Uterus (tissue), 3 donors: ENCODE measurements at regions not wholly inside any gene's neighbourhood (a gene's known extent, or its start where the extent isn't known, plus 50 kb on each side); places are given as distances from the start of the nearest gene placed in this dataset.
A peak's percentile ranks its signal among the peaks of the same experiment; 100 is the strongest.

Experiments
- DNase-seq, 2 donors: peaks; one replicate each; pipeline ENCODE4 v3.0.0-alpha.2; 2019 to 2020
- H3K27ac ChIP-seq, 2 donors: fragments of 200-600 bp; sonication (generic); 1 replicate in 1 of 2; 2 replicates in 1 of 2; pipeline ENCODE4 v1.5.1; 2016 to 2018
- H3K27me3 ChIP-seq, 2 donors: fragments of 200-600 bp; sonication (generic); one replicate each; pipeline ENCODE4 v1.5.1; 2018 to 2019; ENCODE audit warnings: control low read depth in 1 of 2
- H3K36me3 ChIP-seq, 2 donors: fragments of 200-600 bp; sonication (generic); one replicate each; pipeline ENCODE4 v1.5.1; 2019; ENCODE audit warnings: control low read depth in 1 of 2
- H3K4me1 ChIP-seq, 2 donors: fragments of 200-600 bp; sonication (generic); one replicate each; pipeline ENCODE4 v1.5.1; 2018 to 2019; ENCODE audit warnings: control low read depth in 1 of 2
- H3K4me3 ChIP-seq, 2 donors: fragments of 200-600 bp; sonication (generic); 1 replicate in 1 of 2; 2 replicates in 1 of 2; pipeline ENCODE4 v1.5.1; 2018 to 2019; ENCODE audit warnings: mild to moderate bottlenecking in 1 of 2
- H3K9me3 ChIP-seq, 2 donors: fragments of 200-600 bp; sonication (generic); one replicate each; pipeline ENCODE4 v1.5.1; 2019; ENCODE audit warnings: control low read depth in 1 of 2
- POLR2A ChIP-seq, 2 donors: fragments of 450-650 bp; IDR thresholded peaks; one replicate each; pipeline ENCODE4 v1.6.1; 2016; ENCODE audit warnings: antibody characterized with exemption in 2 of 2, mild to moderate bottlenecking in 1 of 2, moderate library complexity in 1 of 2
- intact Hi-C: fragments of 100-400 bp; cut with DNase I; formaldehyde crosslinking; loops from one replicate; pipeline ENCODE4 v1.15.1; 2023; ENCODE audit warnings: low total_unique reads
- TF ChIP-seq, protein P1 (sequence below), 4 experiments: fragments of 200-600 bp in 2 of 4; fragments of 450-650 bp in 2 of 4; sonication (generic) in 2 of 4; IDR thresholded peaks; one replicate each; pipeline ENCODE4 v1.5.1; 2016 to 2019; ENCODE audit warnings: antibody characterized with exemption in 4 of 4, mild to moderate bottlenecking in 2 of 4, moderate library complexity in 1 of 4
- donor health status: DM: yes; HTN: yes; CAD: no.

DNA sequence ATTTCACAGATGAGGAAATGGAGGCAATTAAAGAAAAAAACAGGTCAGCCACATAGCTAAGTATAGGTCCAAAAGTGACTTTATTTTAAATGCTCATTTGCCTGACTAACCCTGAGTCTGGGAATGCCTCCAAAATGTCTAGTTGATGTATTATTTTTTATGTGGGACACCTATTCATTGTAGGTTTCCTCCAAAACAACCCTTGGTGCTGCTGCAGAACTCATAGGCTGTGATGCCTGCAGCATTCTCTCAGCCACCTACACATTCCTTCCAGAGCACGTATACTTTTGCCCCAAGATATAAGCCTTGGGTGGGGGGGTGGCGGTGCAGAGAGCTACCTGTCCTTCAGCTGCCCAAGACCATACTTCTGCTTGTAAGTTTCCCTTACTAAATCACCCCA, 77.4 kb downstream of the MSX2 start:
- intact Hi-C loops, result no loop called here
- Histone ChIP-seq H3K27me3 (no peaks in the 10 kb centered on the region), H3K36me3 (no peaks in the 10 kb centered on the region), H3K27ac (peak overlapping the region in 1 of 2 donors; percentile 10), H3K9me3 (no peaks in the 10 kb centered on the region), H3K4me3 (no peak overlapping the region), H3K4me1 (no peaks in the 10 kb centered on the region)
- no peak for TF ChIP-seq POLR2A (IDR thresholded peaks at IDR 0.05)
- TF ChIP-seq, protein P1, sequence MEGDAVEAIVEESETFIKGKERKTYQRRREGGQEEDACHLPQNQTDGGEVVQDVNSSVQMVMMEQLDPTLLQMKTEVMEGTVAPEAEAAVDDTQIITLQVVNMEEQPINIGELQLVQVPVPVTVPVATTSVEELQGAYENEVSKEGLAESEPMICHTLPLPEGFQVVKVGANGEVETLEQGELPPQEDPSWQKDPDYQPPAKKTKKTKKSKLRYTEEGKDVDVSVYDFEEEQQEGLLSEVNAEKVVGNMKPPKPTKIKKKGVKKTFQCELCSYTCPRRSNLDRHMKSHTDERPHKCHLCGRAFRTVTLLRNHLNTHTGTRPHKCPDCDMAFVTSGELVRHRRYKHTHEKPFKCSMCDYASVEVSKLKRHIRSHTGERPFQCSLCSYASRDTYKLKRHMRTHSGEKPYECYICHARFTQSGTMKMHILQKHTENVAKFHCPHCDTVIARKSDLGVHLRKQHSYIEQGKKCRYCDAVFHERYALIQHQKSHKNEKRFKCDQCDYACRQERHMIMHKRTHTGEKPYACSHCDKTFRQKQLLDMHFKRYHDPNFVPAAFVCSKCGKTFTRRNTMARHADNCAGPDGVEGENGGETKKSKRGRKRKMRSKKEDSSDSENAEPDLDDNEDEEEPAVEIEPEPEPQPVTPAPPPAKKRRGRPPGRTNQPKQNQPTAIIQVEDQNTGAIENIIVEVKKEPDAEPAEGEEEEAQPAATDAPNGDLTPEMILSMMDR (IDR thresholded peaks at IDR 0.05), result no peak
- DNase-seq, result no peak

DNA sequence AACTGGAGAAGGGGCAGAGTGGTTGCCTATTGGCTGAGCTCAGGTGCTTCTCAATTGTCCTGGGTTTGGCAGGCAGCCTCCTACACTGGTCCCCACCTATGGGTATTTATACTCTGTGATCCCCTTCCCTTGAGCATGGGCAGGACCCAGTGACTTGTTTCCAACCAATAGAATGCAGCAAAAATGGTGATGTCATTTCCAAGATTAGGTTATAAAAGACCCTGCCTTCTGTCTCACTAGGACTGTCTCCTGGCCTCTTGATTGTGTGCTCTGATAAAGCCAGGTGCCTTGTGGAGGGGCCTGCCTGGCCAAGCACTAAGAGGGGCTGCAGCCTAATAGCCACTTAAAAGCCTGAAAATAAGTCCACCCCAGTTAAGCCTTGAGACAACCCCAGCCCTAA, 76.1 kb downstream of the MSX2 start:
- no peak for TF ChIP-seq POLR2A (IDR thresholded peaks at IDR 0.05)
- TF ChIP-seq, protein P1 (IDR thresholded peaks at IDR 0.05), result no peak
- no peaks in the 10 kb centered on the region for H3K4me1 ChIP-seq
- intact Hi-C loops, result no loop called here
- DNase-seq, result no peak
- H3K36me3 ChIP-seq, result no peaks in the 10 kb centered on the region
- no peak overlapping the region for H3K4me3 ChIP-seq
- no peaks in the 10 kb centered on the region for H3K27me3 ChIP-seq
- H3K27ac ChIP-seq, result no peak overlapping the region
- no peaks in the 10 kb centered on the region for H3K9me3 ChIP-seq

DNA sequence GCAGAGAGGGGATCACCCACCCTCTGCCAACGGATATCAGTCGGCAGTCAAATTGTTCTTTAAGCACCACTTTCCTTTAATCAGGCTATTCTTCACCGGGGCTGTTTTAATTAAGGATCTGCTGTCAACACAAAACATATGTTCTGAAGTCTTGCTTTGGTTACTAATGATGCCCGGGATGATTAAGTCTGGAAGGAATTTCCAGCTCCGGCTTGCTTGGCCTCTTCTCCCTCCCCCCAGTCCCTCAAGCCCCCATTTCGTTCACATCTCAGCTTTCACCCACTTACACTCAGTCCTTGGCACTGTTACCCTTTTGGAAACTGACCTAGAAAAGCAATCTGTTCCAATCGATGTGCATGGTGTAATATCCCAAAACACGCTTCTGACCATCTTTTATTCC, 74.7 kb downstream of the MSX2 start:
- TF ChIP-seq, protein P1 (IDR thresholded peaks at IDR 0.05), result no peak
- TF ChIP-seq POLR2A (IDR thresholded peaks at IDR 0.05), result no peak
- H3K27me3 ChIP-seq, result no peaks in the 10 kb centered on the region
- no peaks in the 10 kb centered on the region for H3K4me1 ChIP-seq
- H3K4me3 ChIP-seq, result no peak overlapping the region
- H3K36me3 ChIP-seq, result no peaks in the 10 kb centered on the region
- no peaks in the 10 kb centered on the region for H3K9me3 ChIP-seq
- DNase-seq, result no peak
- intact Hi-C loops, result no loop called here
- H3K27ac ChIP-seq, result no peak overlapping the region

DNA sequence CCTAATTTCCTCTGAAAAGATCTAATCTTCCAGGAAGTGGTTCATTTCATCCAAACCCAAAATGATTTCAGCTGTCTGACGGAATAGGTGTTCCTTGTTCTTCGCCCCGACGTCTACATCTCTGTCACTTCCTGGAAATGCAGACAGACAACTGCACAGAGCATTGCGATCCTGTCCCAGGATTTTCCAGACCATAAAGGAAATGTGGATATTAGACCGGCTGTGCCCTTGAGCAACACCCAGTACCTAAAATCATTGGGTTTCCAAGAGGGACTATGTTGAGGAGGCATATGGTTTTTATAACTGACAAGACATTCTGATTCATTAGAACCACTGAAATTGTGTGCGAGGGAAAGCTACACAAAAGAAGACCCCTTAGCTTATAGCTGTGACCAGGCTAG, 74.2 kb downstream of the MSX2 start:
- H3K27me3 ChIP-seq, result no peaks in the 10 kb centered on the region
- H3K4me3 ChIP-seq, result no peak overlapping the region
- no peaks in the 10 kb centered on the region for H3K36me3 ChIP-seq
- TF ChIP-seq POLR2A (IDR thresholded peaks at IDR 0.05), result no peak
- TF ChIP-seq, protein P1 (IDR thresholded peaks at IDR 0.05), result no peak
- no peak overlapping the region for H3K27ac ChIP-seq
- DNase-seq, result no peak
- intact Hi-C loops, result no loop called here
- no peaks in the 10 kb centered on the region for H3K4me1 ChIP-seq
- H3K9me3 ChIP-seq, result no peaks in the 10 kb centered on the region

DNA sequence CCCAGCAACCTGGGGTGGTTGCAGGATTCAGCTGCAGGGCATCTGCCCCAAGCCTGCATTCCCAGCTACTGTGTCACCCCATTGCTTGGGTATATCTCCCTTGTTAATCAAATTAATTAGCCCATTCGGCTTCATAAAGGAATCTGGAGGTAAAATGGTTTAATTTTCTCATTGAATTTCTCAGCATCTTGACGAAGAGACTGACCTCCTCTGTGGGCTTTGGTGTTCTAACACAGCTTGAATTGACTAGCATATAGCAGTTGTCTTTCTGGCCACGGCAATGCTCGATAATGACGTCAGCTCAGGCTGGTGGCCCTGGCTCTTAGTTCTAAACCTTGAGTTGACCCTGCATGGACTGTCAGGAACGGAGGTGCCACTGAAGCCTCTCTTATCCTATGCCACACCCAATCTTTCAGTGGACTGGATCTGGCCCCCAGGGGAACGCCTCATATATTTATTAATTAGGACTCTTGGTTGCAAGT, 72.4 kb downstream of the MSX2 start:
- TF ChIP-seq POLR2A (IDR thresholded peaks at IDR 0.05), result no peak
- TF ChIP-seq, protein P1 (IDR thresholded peaks at IDR 0.05), result no peak
- intact Hi-C loops, result no loop called here
- Histone ChIP-seq H3K4me1 (no peaks in the 10 kb centered on the region), H3K4me3 (no peak overlapping the region), H3K27me3 (no peaks in the 10 kb centered on the region), H3K36me3 (no peaks in the 10 kb centered on the region), H3K9me3 (no peaks in the 10 kb centered on the region), H3K27ac (no peak overlapping the region)
- no peak for DNase-seq
